Coronary artery (tissue), 2 donors: ENCODE measurements at regions not wholly inside any gene's neighbourhood (a gene's known extent, or its start where the extent isn't known, plus 50 kb on each side); places are given as distances from the start of the nearest gene placed in this dataset.

Source experiments
- DNase-seq: peaks from one replicate; pipeline ENCODE4 v3.0.0-alpha.2; 2017; ENCODE audit warnings: low spot score
- H3K27ac ChIP-seq, 2 donors: fragments of 200-600 bp; sonication (generic); one replicate each; pipeline ENCODE4 v1.5.1; 2016 to 2019
- H3K4me3 ChIP-seq: fragments of 200-600 bp; sonication (generic); 2 replicates; pipeline ENCODE4 v1.5.1; 2016; ENCODE audit warnings: mild to moderate bottlenecking, moderate library complexity
- CTCF ChIP-seq: fragments of 200-600 bp; sonication (generic); IDR thresholded peaks from one replicate; pipeline ENCODE4 v1.5.1; 2019; ENCODE audit warnings: antibody characterized with exemption

- Histone ChIP-seq H3K27ac (no peak overlapping the region), H3K4me3 (no peak overlapping the region)
- no peak for DNase-seq
- no peak for TF ChIP-seq CTCF
Measured at GRCh38 chr20:60453388-60454246, 495.4 kb downstream of the CDH26 start.

GRCh38 chr20:60454491-60454890 is 496.3 kb downstream of the CDH26 start:
- Histone ChIP-seq H3K27ac (no peak overlapping the region), H3K4me3 (no peak overlapping the region)
- TF ChIP-seq CTCF: no peak
- no peak for DNase-seq

- no peak overlapping the region for H3K27ac ChIP-seq
- TF ChIP-seq CTCF: no peak
- H3K4me3 ChIP-seq: no peak overlapping the region
- no peak for DNase-seq
Measured at GRCh38 chr20:60455272-60455671, 497.0 kb downstream of the CDH26 start.

- no peak for TF ChIP-seq CTCF
- no peak overlapping the region for H3K4me3 ChIP-seq
- no peak for DNase-seq
- no peak overlapping the region for H3K27ac ChIP-seq
Measured at GRCh38 chr20:60459212-60459611, 501.0 kb downstream of the CDH26 start.

- Histone ChIP-seq H3K27ac (no peak overlapping the region), H3K4me3 (no peak overlapping the region)
- no peak for DNase-seq
- TF ChIP-seq CTCF: no peak
Measured at GRCh38 chr20:60461993-60462392, 503.8 kb downstream of the CDH26 start.

GRCh38 chr20:60463798-60464197 is 505.6 kb downstream of the CDH26 start:
- no peak overlapping the region for H3K27ac ChIP-seq
- DNase-seq: no peak
- no peak for TF ChIP-seq CTCF

GRCh38 chr20:60465439-60465838 is 507.2 kb downstream of the CDH26 start:
- DNase-seq: no peak
- no peak for TF ChIP-seq CTCF
- H3K4me3 ChIP-seq: no peak overlapping the region
- no peak overlapping the region for H3K27ac ChIP-seq

More at GRCh38 chr20:60463798-60464197, 505.6 kb downstream of the CDH26 start:
- no peak overlapping the region for H3K4me3 ChIP-seq
